MCF 10A (cell line): ENCODE measurements at regions not wholly inside any gene's neighbourhood (a gene's known extent, or its start where the extent isn't known, plus 50 kb on each side); places are given as distances from the start of the nearest gene placed in this dataset.

Experiments used
- BruUV-seq: library from RNA; stranded (reverse); fragments of 400-500 nt; replicated peaks from 2 replicates; lab custom pipeline; 2021; lab: Mats Ljungman, UMichigan
- CTCF ChIA-PET: fragments of 300-600 bp; sonication (Branson Sonifier 250); formaldehyde crosslinking; extraction: SDS; loops from one replicate; lab custom pipeline; 2021; ENCODE audit warnings: antibody characterized with exemption, inconsistent platforms; lab: Yijun Ruan, JAX
- POLR2A ChIA-PET: fragments of 300-600, 350-650 bp; sonication (Branson Sonifier 250); formaldehyde crosslinking; extraction: SDS; loops from one replicate; lab custom pipeline; 2020; ENCODE audit warnings: antibody characterized with exemption, inconsistent platforms; lab: Yijun Ruan, JAX
- DNase-seq: peaks from one replicate; pipeline ENCODE4 v3.0.0-alpha.2; 2018; ENCODE audit not compliant: unreplicated experiment
- H3K27ac Mint-ChIP-seq: one replicate; pipeline ENCODE4 v1.8.0; 2022; ENCODE audit warnings: mild to moderate bottlenecking, low read depth, mixed read lengths; ENCODE audit not compliant: unreplicated experiment
- H3K27me3 Mint-ChIP-seq: one replicate; pipeline ENCODE4 v1.8.0; 2022; ENCODE audit warnings: mixed read lengths; ENCODE audit not compliant: insufficient read depth, unreplicated experiment
- H3K36me3 Mint-ChIP-seq: one replicate; pipeline ENCODE4 v1.8.0; 2022; ENCODE audit warnings: mild to moderate bottlenecking, moderate library complexity, mixed read lengths; ENCODE audit not compliant: insufficient read depth, unreplicated experiment
- H3K4me1 Mint-ChIP-seq: one replicate; pipeline ENCODE4 v1.8.0; 2022; ENCODE audit warnings: mixed read lengths; ENCODE audit not compliant: insufficient read depth, unreplicated experiment
- H3K4me3 Mint-ChIP-seq: one replicate; pipeline ENCODE4 v1.8.0; 2022; ENCODE audit warnings: mild to moderate bottlenecking, moderate library complexity, mixed read lengths; ENCODE audit not compliant: unreplicated experiment
- H3K9me3 Mint-ChIP-seq: one replicate; pipeline ENCODE4 v1.8.0; 2022; ENCODE audit warnings: mixed read lengths; ENCODE audit not compliant: unreplicated experiment
- CTCF ChIP-seq: fragments of 200-600 bp; IDR thresholded peaks from one replicate; pipeline ENCODE4 v1.8.0; 2022; ENCODE audit warnings: antibody characterized with exemption, mild to moderate bottlenecking; ENCODE audit not compliant: unreplicated experiment
- intact Hi-C: fragments of 100-400 bp; cut with micrococcal nuclease; formaldehyde crosslinking; loops from 2 replicates; pipeline ENCODE4 v1.14.1; 2022

- DNase-seq, result peak; percentile 66
- Mint-ChIP-seq H3K36me3 (peaks cover 4% of the 10 kb centered on the region), H3K4me3 (no peak overlapping the region), H3K27ac (no peak overlapping the region), H3K27me3 (no peaks in the 10 kb centered on the region), H3K9me3 (peaks cover 7% of the 10 kb centered on the region), H3K4me1 (peaks cover 4% of the 10 kb centered on the region)
- TF ChIP-seq CTCF, result no peak
- intact Hi-C loops, result no loop called here
- no TSS peak for BruUV-seq
- ChIA-PET POLR2A (interaction anchor here (0.7 to 2.5 kb wide), 6 partner anchors 11 to 79 kb away, joined by 3 to 14 read pairs (median 4); no protein-coding TSS in a partner anchor), CTCF (interaction anchor here (0.5 to 1.2 kb wide), 7 partner anchors 26 to 730 kb away, joined by 3 to 7 read pairs (median 4); no protein-coding TSS in a partner anchor)
Observed at GRCh38 chr15:60297047-60297446, 100.7 kb downstream of the ANXA2 start.
